HEK293 (cell line): ENCODE measurements at regions not wholly inside any gene's neighbourhood (a gene's known extent, or its start where the extent isn't known, plus 50 kb on each side); places are given as distances from the start of the nearest gene placed in this dataset.

Experiments used
- CTCF ChIA-PET: fragments of 350-600 bp; formaldehyde crosslinking; extraction: SDS; loops from one replicate; lab custom pipeline; 2021; ENCODE audit warnings: antibody characterized with exemption; lab: Yijun Ruan, JAX
- POLR2A ChIA-PET: fragments of 300-600 bp; formaldehyde crosslinking; extraction: SDS; loops from one replicate; lab custom pipeline; 2020; ENCODE audit warnings: antibody characterized with exemption, inconsistent platforms; lab: Yijun Ruan, JAX
- H3K27ac ChIP-seq: fragments of 200-500 bp; sonication (Bioruptor generic); 2 replicates; pipeline ENCODE4 v1.5.1; 2014; ENCODE audit warnings: low read depth, low read length, control low read depth, inconsistent platforms; ENCODE audit errors: extremely low read depth
- H3K36me3 ChIP-seq, 2 experiments: fragments of 200-500 bp in 1 of 2; sonication (Bioruptor generic) in 1 of 2; 1 replicate in 1 of 2; 2 replicates in 1 of 2; pipeline ENCODE4 v1.5.1; 2014 to 2017; ENCODE audit warnings: inconsistent platforms in 2 of 2, low read length in 2 of 2; ENCODE audit not compliant: control insufficient read depth in 2 of 2, insufficient read depth in 1 of 2
- H3K4me1 ChIP-seq: fragments of 200-500 bp; sonication (Bioruptor generic); 2 replicates; pipeline ENCODE4 v1.5.1; 2014; ENCODE audit warnings: mild to moderate bottlenecking, low read length, inconsistent platforms; ENCODE audit not compliant: control insufficient read depth, insufficient read depth
- H3K4me3 ChIP-seq: 2 replicates; pipeline ENCODE4 v1.5.1; 2011; ENCODE audit warnings: low read depth, mild to moderate bottlenecking, control low read depth, low read length, moderate library complexity
- H3K9me3 ChIP-seq: fragments of 200-500 bp; sonication (Bioruptor generic); 2 replicates; pipeline ENCODE4 v1.5.1; 2014; ENCODE audit warnings: low read depth, low read length, inconsistent platforms; ENCODE audit not compliant: control insufficient read depth, insufficient read depth
- BCL11B ChIP-seq: fragments of 450-650 bp; formaldehyde crosslinking; IDR thresholded peaks from 2 replicates; pipeline ENCODE4 v1.5.1; 2016; ENCODE audit warnings: low read depth, missing biosample characterization, missing genetic modification characterization
- HIC1 ChIP-seq: fragments of 450-650 bp; formaldehyde crosslinking; IDR thresholded peaks from 2 replicates; pipeline ENCODE4 v1.5.1; 2016; ENCODE audit warnings: missing biosample characterization, missing genetic modification characterization
- RBAK ChIP-seq: fragments of 450-650 bp; formaldehyde crosslinking; IDR thresholded peaks from 2 replicates; pipeline ENCODE4 v1.5.1; 2016; ENCODE audit warnings: missing biosample characterization, missing genetic modification characterization
- ZBTB20 ChIP-seq: fragments of 450-650 bp; formaldehyde crosslinking; IDR thresholded peaks from 2 replicates; pipeline ENCODE4 v1.5.1; 2016; ENCODE audit warnings: missing biosample characterization, missing genetic modification characterization
- ZBTB21 ChIP-seq: fragments of 450-650 bp; formaldehyde crosslinking; IDR thresholded peaks from 2 replicates; pipeline ENCODE4 v1.5.1; 2017; ENCODE audit warnings: missing biosample characterization, missing genetic modification characterization
- ZFP41 ChIP-seq: fragments of 450-650 bp; formaldehyde crosslinking; IDR thresholded peaks from 2 replicates; pipeline ENCODE4 v1.5.1; 2016; ENCODE audit warnings: missing biosample characterization, missing genetic modification characterization, borderline replicate concordance
- ZNF175 ChIP-seq: fragments of 450-650 bp; formaldehyde crosslinking; IDR thresholded peaks from 2 replicates; pipeline ENCODE4 v1.5.1; 2016; ENCODE audit warnings: missing biosample characterization, missing genetic modification characterization
- ZNF211 ChIP-seq: fragments of 450-650 bp; formaldehyde crosslinking; IDR thresholded peaks from 2 replicates; pipeline ENCODE4 v1.5.1; 2016; ENCODE audit warnings: low read depth, missing biosample characterization, missing genetic modification characterization
- ZNF280D ChIP-seq: fragments of 450-650 bp; formaldehyde crosslinking; IDR thresholded peaks from 2 replicates; pipeline ENCODE4 v1.5.1; 2016; ENCODE audit warnings: missing biosample characterization, missing genetic modification characterization
- ZNF324 ChIP-seq: fragments of 450-650 bp; formaldehyde crosslinking; IDR thresholded peaks from 2 replicates; pipeline ENCODE4 v1.5.1; 2016; ENCODE audit warnings: missing biosample characterization, missing genetic modification characterization
- ZNF350 ChIP-seq: fragments of 450-650 bp; formaldehyde crosslinking; IDR thresholded peaks from 2 replicates; pipeline ENCODE4 v1.5.0; 2017; ENCODE audit warnings: missing biosample characterization, mild to moderate bottlenecking, missing genetic modification characterization
- ZNF473 ChIP-seq: fragments of 450-650 bp; formaldehyde crosslinking; IDR thresholded peaks from 2 replicates; pipeline ENCODE4 v1.5.1; 2017; ENCODE audit warnings: missing biosample characterization, missing genetic modification characterization
- ZNF501 ChIP-seq: fragments of 450-650 bp; formaldehyde crosslinking; IDR thresholded peaks from 2 replicates; pipeline ENCODE4 v1.5.1; 2016; ENCODE audit warnings: missing biosample characterization, missing genetic modification characterization
- ZNF510 ChIP-seq: fragments of 450-650 bp; formaldehyde crosslinking; IDR thresholded peaks from 2 replicates; pipeline ENCODE4 v1.5.1; 2018; ENCODE audit warnings: mild to moderate bottlenecking, missing genetic modification characterization, missing biosample characterization; ENCODE audit not compliant: insufficient replicate concordance
- ZNF610 ChIP-seq: fragments of 450-650 bp; formaldehyde crosslinking; IDR thresholded peaks from 2 replicates; pipeline ENCODE4 v1.5.1; 2016; ENCODE audit warnings: missing biosample characterization, missing genetic modification characterization, borderline replicate concordance
- ZNF629 ChIP-seq: fragments of 450-650 bp; formaldehyde crosslinking; IDR thresholded peaks from 2 replicates; pipeline ENCODE4 v1.5.1; 2017; ENCODE audit warnings: missing biosample characterization, missing genetic modification characterization
- ZNF704 ChIP-seq: fragments of 450-650 bp; formaldehyde crosslinking; IDR thresholded peaks from 2 replicates; pipeline ENCODE4 v1.5.1; 2016; ENCODE audit warnings: missing biosample characterization, missing genetic modification characterization
- ZNF747 ChIP-seq: fragments of 450-650 bp; formaldehyde crosslinking; IDR thresholded peaks from 2 replicates; pipeline ENCODE4 v1.5.1; 2016; ENCODE audit warnings: missing biosample characterization, missing genetic modification characterization
- ZSCAN23 ChIP-seq: fragments of 450-650 bp; formaldehyde crosslinking; IDR thresholded peaks from 2 replicates; pipeline ENCODE4 v1.5.1; 2016; ENCODE audit warnings: missing biosample characterization, missing genetic modification characterization
- TF ChIP-seq, protein P1 (sequence below): fragments of 450-650 bp; formaldehyde crosslinking; IDR thresholded peaks from 2 replicates; pipeline ENCODE4 v1.5.1; 2016; ENCODE audit warnings: missing biosample characterization, missing genetic modification characterization
- TF ChIP-seq, protein P2 (sequence below): fragments of 450-650 bp; formaldehyde crosslinking; IDR thresholded peaks from 2 replicates; pipeline ENCODE4 v1.5.1; 2016; ENCODE audit warnings: missing biosample characterization, missing genetic modification characterization

DNA sequence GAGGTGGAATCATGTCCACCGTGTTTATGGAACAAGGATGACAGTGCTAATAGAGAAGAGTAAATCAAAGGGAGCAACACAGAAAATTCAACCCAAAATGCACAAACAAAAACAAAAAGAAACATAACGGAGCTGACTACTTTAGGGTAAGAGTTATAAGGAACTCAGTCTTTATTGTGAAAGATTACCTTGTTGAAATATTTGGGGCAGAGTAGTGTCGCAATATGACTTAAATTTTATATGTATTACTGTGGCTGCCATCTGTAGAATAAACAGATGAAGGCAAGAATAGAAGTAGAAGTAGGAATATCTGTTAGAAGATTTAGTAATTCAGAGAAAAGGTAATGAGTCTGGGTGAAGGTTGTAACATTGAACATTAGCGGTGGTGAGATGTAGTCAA, 913.9 kb downstream of the BRINP3 start:
- TF ChIP-seq ZNF175 (tag by site-specific recombination) (no peak), ZNF211 (tag by site-specific recombination) (no peak), ZNF510 (tag by site-specific recombination) (no peak), ZNF747 (tag by site-specific recombination) (no peak), ZBTB20 (tag by site-specific recombination) (no peak), ZBTB21 (tag by site-specific recombination) (no peak), ZNF473 (tag by site-specific recombination) (no peak), ZNF610 (tag by site-specific recombination) (no peak), ZNF629 (no peak), ZSCAN23 (tag by site-specific recombination) (no peak), ZNF704 (tag by site-specific recombination) (no peak)
- TF ChIP-seq, protein P1, sequence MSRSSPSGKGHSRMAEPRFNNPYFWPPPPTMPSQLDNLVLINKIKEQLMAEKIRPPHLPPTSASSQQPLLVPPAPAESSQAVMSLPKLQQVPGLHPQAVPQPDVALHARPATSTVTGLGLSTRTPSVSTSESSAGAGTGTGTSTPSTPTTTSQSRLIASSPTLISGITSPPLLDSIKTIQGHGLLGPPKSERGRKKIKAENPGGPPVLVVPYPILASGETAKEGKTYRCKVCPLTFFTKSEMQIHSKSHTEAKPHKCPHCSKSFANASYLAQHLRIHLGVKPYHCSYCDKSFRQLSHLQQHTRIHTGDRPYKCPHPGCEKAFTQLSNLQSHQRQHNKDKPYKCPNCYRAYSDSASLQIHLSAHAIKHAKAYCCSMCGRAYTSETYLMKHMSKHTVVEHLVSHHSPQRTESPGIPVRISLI (tag by site-specific recombination) = no peak
- TF ChIP-seq, protein P2, sequence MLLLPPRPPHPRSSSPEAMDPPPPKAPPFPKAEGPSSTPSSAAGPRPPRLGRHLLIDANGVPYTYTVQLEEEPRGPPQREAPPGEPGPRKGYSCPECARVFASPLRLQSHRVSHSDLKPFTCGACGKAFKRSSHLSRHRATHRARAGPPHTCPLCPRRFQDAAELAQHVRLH (tag by site-specific recombination) = no peak
- H3K9me3 ChIP-seq = no peaks in the 10 kb centered on the region
- H3K4me1 ChIP-seq = no peaks in the 10 kb centered on the region
- H3K36me3 ChIP-seq = no peaks in the 10 kb centered on the region
- ChIA-PET POLR2A (no interaction called here), CTCF (no interaction called here)
- no peak overlapping the region for H3K4me3 ChIP-seq
- H3K27ac ChIP-seq = no peak overlapping the region

- TF ChIP-seq ZFP41 (tag by site-specific recombination) = no peak
- no peak for TF ChIP-seq RBAK (tag by site-specific recombination)
- no peak for TF ChIP-seq ZNF350
- TF ChIP-seq BCL11B (tag by site-specific recombination) = no peak
- TF ChIP-seq ZNF324 = no peak
- TF ChIP-seq HIC1 (tag by site-specific recombination) = no peak
- no peak for TF ChIP-seq ZNF501 (tag by site-specific recombination)
- TF ChIP-seq ZNF280D (tag by site-specific recombination) = no peak
- H3K4me1 ChIP-seq = no peaks in the 10 kb centered on the region
- no peak overlapping the region for H3K27ac ChIP-seq
- POLR2A ChIA-PET = no interaction called here
- no peaks in the 10 kb centered on the region for H3K9me3 ChIP-seq
- no peak overlapping the region for H3K4me3 ChIP-seq
- H3K36me3 ChIP-seq = no peaks in the 10 kb centered on the region
- CTCF ChIA-PET = no interaction called here
These were observed 909.8 kb downstream of the BRINP3 start for GRCh38 chr1:189567890-189568289.
